PC-3 (cell line): ENCODE measurements at regions not wholly inside any gene's neighbourhood (a gene's known extent, or its start where the extent isn't known, plus 50 kb on each side); places are given as distances from the start of the nearest gene placed in this dataset.

Experiments
- CTCF ChIP-seq: fragments of 300-600 bp; sonication (generic); conservative IDR thresholded peaks from 2 replicates; pipeline ENCODE4 v1.5.1; 2017; ENCODE audit warnings: antibody characterized with exemption, low read depth, mild to moderate bottlenecking, low read length
- EZH2 ChIP-seq: fragments of 300-600 bp; sonication (generic); IDR thresholded peaks from one replicate; pipeline ENCODE4 v1.6.1; 2017; ENCODE audit warnings: antibody characterized with exemption, mild to moderate bottlenecking, low read length; ENCODE audit not compliant: unreplicated experiment
- EZH2phosphoT487 ChIP-seq: fragments of 300-600 bp; sonication (generic); IDR thresholded peaks from 2 replicates; pipeline ENCODE4 v1.6.1; 2018; ENCODE audit warnings: mild to moderate bottlenecking, antibody characterized with exemption, low read length, borderline replicate concordance

DNA sequence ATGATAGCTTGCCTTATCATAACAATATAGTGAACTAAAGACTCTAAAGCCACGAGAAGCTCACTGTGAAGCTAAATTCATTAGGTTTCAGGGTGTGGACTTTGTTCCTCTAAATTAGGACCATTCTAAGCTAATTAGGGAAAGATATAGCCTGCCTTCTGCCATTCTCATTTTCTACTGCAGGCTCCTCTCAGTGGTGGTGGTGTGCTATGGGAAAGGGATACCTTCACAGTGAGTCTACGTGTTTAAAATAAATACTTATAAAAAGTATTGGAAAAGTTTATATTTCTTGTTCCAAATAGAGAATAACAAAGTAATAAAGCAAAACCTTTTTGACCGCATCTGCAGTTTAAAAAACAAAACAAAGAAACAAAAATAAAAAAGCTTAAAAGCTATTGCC is 327.7 kb downstream of the PAPSS1 start:
- TF ChIP-seq CTCF = no peak
- TF ChIP-seq EZH2phosphoT487 = no peak
- no peak for TF ChIP-seq EZH2
